ENCODE measurements at regions not wholly inside any gene's neighbourhood (a gene's known extent, or its start where the extent isn't known, plus 50 kb on each side); places are given as distances from the start of the nearest gene placed in this dataset.

DNA sequence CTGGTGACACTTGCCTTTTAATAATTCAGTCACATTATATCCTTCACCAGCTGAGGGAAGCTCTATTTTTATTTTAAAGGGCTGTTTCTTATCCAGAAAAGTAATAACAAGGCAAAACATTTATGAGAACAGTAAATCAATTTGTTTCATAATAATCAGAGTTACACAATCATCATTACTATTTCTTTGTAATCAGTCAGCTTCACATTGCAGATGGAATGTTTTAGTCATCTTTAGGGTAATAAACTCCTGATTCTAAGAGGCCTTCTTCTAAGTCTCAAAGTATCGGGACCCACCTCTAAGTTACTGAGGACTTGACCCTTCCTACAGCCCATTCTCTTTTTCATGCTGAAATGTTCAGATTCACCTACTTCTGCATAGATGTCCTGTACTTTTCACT, 298.3 kb upstream of the TGFBR2 start:
- TF ChIP-seq, protein P1, sequence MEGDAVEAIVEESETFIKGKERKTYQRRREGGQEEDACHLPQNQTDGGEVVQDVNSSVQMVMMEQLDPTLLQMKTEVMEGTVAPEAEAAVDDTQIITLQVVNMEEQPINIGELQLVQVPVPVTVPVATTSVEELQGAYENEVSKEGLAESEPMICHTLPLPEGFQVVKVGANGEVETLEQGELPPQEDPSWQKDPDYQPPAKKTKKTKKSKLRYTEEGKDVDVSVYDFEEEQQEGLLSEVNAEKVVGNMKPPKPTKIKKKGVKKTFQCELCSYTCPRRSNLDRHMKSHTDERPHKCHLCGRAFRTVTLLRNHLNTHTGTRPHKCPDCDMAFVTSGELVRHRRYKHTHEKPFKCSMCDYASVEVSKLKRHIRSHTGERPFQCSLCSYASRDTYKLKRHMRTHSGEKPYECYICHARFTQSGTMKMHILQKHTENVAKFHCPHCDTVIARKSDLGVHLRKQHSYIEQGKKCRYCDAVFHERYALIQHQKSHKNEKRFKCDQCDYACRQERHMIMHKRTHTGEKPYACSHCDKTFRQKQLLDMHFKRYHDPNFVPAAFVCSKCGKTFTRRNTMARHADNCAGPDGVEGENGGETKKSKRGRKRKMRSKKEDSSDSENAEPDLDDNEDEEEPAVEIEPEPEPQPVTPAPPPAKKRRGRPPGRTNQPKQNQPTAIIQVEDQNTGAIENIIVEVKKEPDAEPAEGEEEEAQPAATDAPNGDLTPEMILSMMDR (IDR thresholded peaks at IDR 0.05) = no peak
- no peak for TF ChIP-seq POLR2A (IDR thresholded peaks at IDR 0.05)

All from Peyer's patch (tissue), 4 donors.